ENCODE measurements at regions not wholly inside any gene's neighbourhood (a gene's known extent, or its start where the extent isn't known, plus 50 kb on each side); places are given as distances from the start of the nearest gene placed in this dataset.

- DNase-seq = no peak
Measured at GRCh38 chr7:25970356-25970755, 181.6 kb upstream of the NFE2L3 start.

- DNase-seq = no peak
Measured at GRCh38 chr7:25970911-25971310, 181.1 kb upstream of the NFE2L3 start.

- no peak for DNase-seq
Measured at GRCh38 chr7:25976630-25977029, 175.4 kb upstream of the NFE2L3 start.

- no peak for DNase-seq
Measured at GRCh38 chr7:25978466-25978865, 173.5 kb upstream of the NFE2L3 start.

- no peak for DNase-seq
Measured at GRCh38 chr7:25979605-25980004, 172.4 kb upstream of the NFE2L3 start.

- no peak for DNase-seq
Measured at GRCh38 chr7:25982684-25983083, 169.3 kb upstream of the NFE2L3 start.

- DNase-seq = no peak
Measured at GRCh38 chr7:25985196-25985595, 166.8 kb upstream of the NFE2L3 start.

GRCh38 chr7:25988640-25989039 is 163.4 kb upstream of the NFE2L3 start:
- no peak for DNase-seq

- DNase-seq = no peak
Measured at GRCh38 chr7:25989140-25989705, 162.8 kb upstream of the NFE2L3 start.

GRCh38 chr7:25994433-25994994 is 157.5 kb upstream of the NFE2L3 start:
- no peak for DNase-seq

- no peak for DNase-seq
Measured at GRCh38 chr7:25995216-25995615, 156.8 kb upstream of the NFE2L3 start.

- no peak for DNase-seq
Measured at GRCh38 chr7:25996006-25996408, 156.0 kb upstream of the NFE2L3 start.

- no peak for DNase-seq
Measured at GRCh38 chr7:25998499-25998898, 153.5 kb upstream of the NFE2L3 start.

GRCh38 chr7:26000841-26001240 is 151.2 kb upstream of the NFE2L3 start:
- DNase-seq = no peak

GRCh38 chr7:26001662-26002244 is 150.2 kb upstream of the NFE2L3 start:
- DNase-seq = no peak

GRCh38 chr7:26005683-26006410 is 146.2 kb upstream of the NFE2L3 start:
- no peak for DNase-seq

- DNase-seq = no peak
Measured at GRCh38 chr7:26006426-26006825, 145.6 kb upstream of the NFE2L3 start.

- no peak for DNase-seq
Measured at GRCh38 chr7:26007510-26007909, 144.5 kb upstream of the NFE2L3 start.

- no peak for DNase-seq
Measured at GRCh38 chr7:26008428-26008827, 143.6 kb upstream of the NFE2L3 start.

- DNase-seq = no peak
Measured at GRCh38 chr7:26011039-26011696, 140.8 kb upstream of the NFE2L3 start.

GRCh38 chr7:26013551-26014083 is 138.4 kb upstream of the NFE2L3 start:
- no peak for DNase-seq

- DNase-seq = peak; percentile 21
Measured at GRCh38 chr7:26022982-26023381, 129.0 kb upstream of the NFE2L3 start.

- DNase-seq = no peak
Measured at GRCh38 chr7:26029911-26030310, 122.1 kb upstream of the NFE2L3 start.

Data from fibroblast of skin of right quadriceps (primary cell).